A549 (cell line): ENCODE measurements at regions not wholly inside any gene's neighbourhood (a gene's known extent, or its start where the extent isn't known, plus 50 kb on each side); places are given as distances from the start of the nearest gene placed in this dataset.

ENCODE experiments used
- CTCF ChIP-seq: fragments of >200 bp; sonication (Bioruptor Twin); formaldehyde crosslinking; IDR thresholded peaks from 3 replicates; pipeline ENCODE4 v1.5.1; 2016
- MAZ ChIP-seq: fragments of 150-350 bp; IDR thresholded peaks from 2 replicates; pipeline ENCODE4 v1.6.1; 2014; ENCODE audit warnings: antibody characterized with exemption, low read depth, low read length, borderline replicate concordance
- NFE2L2 ChIP-seq: fragments of 150-350 bp; conservative IDR thresholded peaks from 2 replicates; pipeline ENCODE4 v1.6.1; 2014; ENCODE audit warnings: low read length
- PBX3 ChIP-seq: IDR thresholded peaks from 2 replicates; pipeline ENCODE4 v1.6.1; 2012
- POLR2A ChIP-seq: IDR thresholded peaks from 2 replicates; pipeline ENCODE4 v1.6.1; 2012; ENCODE audit warnings: mild to moderate bottlenecking, low read length
- POLR2AphosphoS2 ChIP-seq: conservative IDR thresholded peaks from 2 replicates; pipeline ENCODE4 v1.6.1; 2012; ENCODE audit warnings: low read length, improper control_type of control experiment, inconsistent platforms
- RCOR1 ChIP-seq: fragments of 150-350 bp; IDR thresholded peaks from 2 replicates; pipeline ENCODE4 v1.6.1; 2014; ENCODE audit warnings: antibody characterized with exemption, low read length, low read depth
- USF2 ChIP-seq: fragments of 450-650 bp; IDR thresholded peaks from 2 replicates; pipeline ENCODE4 v1.6.1; 2014; ENCODE audit warnings: antibody characterized with exemption

DNA sequence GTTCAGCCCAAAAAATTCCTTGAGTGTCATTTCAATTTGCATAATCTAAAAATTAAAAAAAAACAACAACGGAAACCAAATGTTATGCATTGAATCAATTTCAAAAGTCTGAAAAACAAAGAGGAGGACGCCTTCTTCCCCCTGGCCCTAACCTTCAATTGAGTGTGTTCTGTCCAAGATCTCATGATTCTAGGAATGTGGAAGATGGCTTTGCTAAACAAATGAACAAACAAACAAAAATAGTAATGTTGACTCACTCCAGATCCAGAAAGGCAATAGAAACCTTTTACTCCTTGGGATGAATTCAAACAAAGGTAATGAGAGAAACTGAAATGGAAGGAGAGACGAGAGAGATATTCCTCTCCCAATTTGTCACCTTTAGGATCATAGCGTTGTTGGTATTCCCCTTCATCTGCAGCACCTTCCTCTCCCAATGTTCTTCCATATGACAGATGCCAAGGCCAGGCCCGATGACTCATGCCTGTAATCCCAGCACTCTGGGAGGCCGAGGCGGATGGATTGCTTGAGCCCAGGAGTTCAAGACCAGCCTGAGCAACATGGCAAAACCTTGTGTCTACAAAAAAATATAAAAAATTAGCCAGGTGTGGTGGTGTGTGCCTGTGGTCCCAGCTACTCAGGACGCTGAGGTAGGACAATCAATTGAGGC, 109.2 kb upstream of the ADGRF1 start:
- TF ChIP-seq CTCF, result no peak
- no peak for TF ChIP-seq RCOR1
- TF ChIP-seq POLR2A, result no peak
- no peak for TF ChIP-seq USF2
- TF ChIP-seq PBX3, result no peak
- no peak for TF ChIP-seq NFE2L2
- TF ChIP-seq POLR2AphosphoS2, result no peak
- TF ChIP-seq MAZ, result no peak
